Cerebellar nuclear complex (tissue), 1 donor: ENCODE measurements at regions not wholly inside any gene's neighbourhood (a gene's known extent, or its start where the extent isn't known, plus 50 kb on each side); places are given as distances from the start of the nearest gene placed in this dataset.
"Not testable (repeated sequence)": the region's sequence is repeated elsewhere in the genome, so short reads cannot be mapped to it uniquely, and the experiment has no call there.

Experiments used
- DNase-seq, 2 experiments: peaks; one replicate each; lab custom pipeline; 2025; lab: John Stamatoyannopoulos, UW

- DNase-seq = no peak
These were observed 483.3 kb upstream of the SPRY2 start for GRCh38 chr13:80824229-80824628.

GRCh38 chr13:80823472-80823871 is 482.5 kb upstream of the SPRY2 start:
- DNase-seq = no peak

GRCh38 chr13:80821466-80821865 is 480.5 kb upstream of the SPRY2 start:
- DNase-seq = no peak

- DNase-seq = no peak
These were observed 477.1 kb upstream of the SPRY2 start for GRCh38 chr13:80817979-80818378.

- no peak for DNase-seq
These were observed 473.6 kb upstream of the SPRY2 start for GRCh38 chr13:80814541-80814940.

- DNase-seq = not testable (repeated sequence)
These were observed 469.4 kb upstream of the SPRY2 start for GRCh38 chr13:80810294-80810693.

GRCh38 chr13:80802946-80803345 is 462.0 kb upstream of the SPRY2 start:
- DNase-seq = no peak

GRCh38 chr13:80798576-80799133 is 457.7 kb upstream of the SPRY2 start:
- no peak for DNase-seq

- DNase-seq = no peak
These were observed 446.7 kb upstream of the SPRY2 start for GRCh38 chr13:80787604-80788003.

GRCh38 chr13:80783926-80784565 is 443.1 kb upstream of the SPRY2 start:
- DNase-seq = peak in 1 of 2 experiments; percentile 32

- no peak for DNase-seq
These were observed 441.5 kb upstream of the SPRY2 start for GRCh38 chr13:80782441-80782840.

- no peak for DNase-seq
These were observed 437.4 kb upstream of the SPRY2 start for GRCh38 chr13:80778297-80778696.

GRCh38 chr13:80757694-80758093 is 416.8 kb upstream of the SPRY2 start:
- no peak for DNase-seq

- peak in 1 of 2 experiments; percentile 11 for DNase-seq
These were observed 415.0 kb upstream of the SPRY2 start for GRCh38 chr13:80755910-80756309.

- DNase-seq = no peak
These were observed 413.5 kb upstream of the SPRY2 start for GRCh38 chr13:80754441-80754840.

- no peak for DNase-seq
These were observed 412.9 kb upstream of the SPRY2 start for GRCh38 chr13:80753866-80754265.

GRCh38 chr13:80751854-80752253 is 410.9 kb upstream of the SPRY2 start:
- DNase-seq = no peak

GRCh38 chr13:80744147-80744914 is 403.4 kb upstream of the SPRY2 start:
- DNase-seq = no peak

- DNase-seq = no peak
These were observed 401.1 kb upstream of the SPRY2 start for GRCh38 chr13:80742033-80742432.

- DNase-seq = peak in 1 of 2 experiments; percentile 11
These were observed 399.1 kb upstream of the SPRY2 start for GRCh38 chr13:80740071-80740470.

GRCh38 chr13:80737513-80737912 is 396.6 kb upstream of the SPRY2 start:
- no peak for DNase-seq

- DNase-seq = no peak
These were observed 386.5 kb upstream of the SPRY2 start for GRCh38 chr13:80727321-80727975.

- no peak for DNase-seq
These were observed 385.9 kb upstream of the SPRY2 start for GRCh38 chr13:80726868-80727267.
